Ovary (tissue), 7 donors: ENCODE measurements at regions not wholly inside any gene's neighbourhood (a gene's known extent, or its start where the extent isn't known, plus 50 kb on each side); places are given as distances from the start of the nearest gene placed in this dataset.

ENCODE experiments used
- DNase-seq, 5 donors: peaks; one replicate each; pipeline ENCODE4 v3.0.0-alpha.2; 2019 to 2020
- H3K27ac ChIP-seq, 2 donors: fragments of 200-600 bp; one replicate each; pipeline versions ENCODE4 v1.5.1 to v1.8.0; 2019 to 2022
- H3K27me3 ChIP-seq: fragments of 200-600 bp; one replicate; pipeline ENCODE4 v1.8.0; 2022
- H3K36me3 ChIP-seq: fragments of 200-600 bp; sonication (generic); one replicate; pipeline ENCODE4 v1.5.1; 2019
- H3K4me1 ChIP-seq: one replicate; pipeline ENCODE4 v1.8.1; 2013; ENCODE audit warnings: mild to moderate bottlenecking, moderate library complexity; ENCODE audit not compliant: insufficient read depth
- H3K4me3 ChIP-seq: fragments of 200-600 bp; sonication (generic); one replicate; pipeline ENCODE4 v1.5.1; 2017
- H3K9me3 ChIP-seq, 2 donors: fragments of 200-600 bp in 1 of 2; sonication (generic) in 1 of 2; one replicate each; pipeline versions ENCODE4 v1.5.1 to v1.8.1; 2013 to 2019; ENCODE audit warnings: mild to moderate bottlenecking in 1 of 2, moderate library complexity in 1 of 2
- CTCF ChIP-seq, 3 donors: fragments of 450-650 bp in 2 of 3; fragments of 200-600 bp in 1 of 3; IDR thresholded peaks; one replicate each; pipeline versions ENCODE4 v1.5.1 to v1.8.0; 2016 to 2022; ENCODE audit warnings: antibody characterized with exemption in 3 of 3, mild to moderate bottlenecking in 1 of 3
- EP300 ChIP-seq: sonication (generic); formaldehyde crosslinking; IDR thresholded peaks from one replicate; pipeline ENCODE4 v1.6.1; 2017; ENCODE audit warnings: antibody characterized with exemption
- POLR2A ChIP-seq: fragments of 450-650 bp; IDR thresholded peaks from one replicate; pipeline ENCODE4 v1.6.1; 2017; ENCODE audit warnings: antibody characterized with exemption, mild to moderate bottlenecking, moderate library complexity
- WGBS, 3 donors: extraction: QIAGEN DNeasy Blood & Tissue Kit in 1 of 3; methylation state at CpG; one replicate each; pipeline versions ENCODE4 v1.1.5 to v1.1.7; 2013 to 2017; 5-methylcytosine and 5-hydroxymethylcytosine counted together
- intact Hi-C, 4 donors: fragments of 100-400 bp; cut with DNase I; formaldehyde crosslinking; loops; one replicate each; pipeline versions ENCODE4 v1.11.0 to v1.15.1; 2022 to 2023
- donor health status: DM: no; HTN: no; CAD: no; lungs with moderate emphysema.
- donor health status: DM: no; HTN: no; CAD: no.
- donor health status: Bipolar disorder and iron deficiency.
- donor health status: DM: no; HTN: no; CAD: no.
- donor health status: DM: yes; HTN: yes; CAD: no.

GRCh38 chr20:23270382-23270911 lies 80.1 kb upstream of the NXT1 start:
- H3K9me3 ChIP-seq, result no peaks in the 10 kb centered on the region
- DNase-seq, result no peak
- no peaks in the 10 kb centered on the region for H3K27me3 ChIP-seq
- no peaks in the 10 kb centered on the region for H3K4me1 ChIP-seq
- no peak for TF ChIP-seq CTCF (IDR thresholded peaks at IDR 0.05)
- TF ChIP-seq POLR2A, result no peak
- no peak for TF ChIP-seq EP300
- intact Hi-C loops, result no loop called here
- no peak overlapping the region for H3K27ac ChIP-seq
- WGBS, 3 donors, result 69 to 73% (median 72%) methylated on average over 11 of the region's 11 CpGs
- no peaks in the 10 kb centered on the region for H3K36me3 ChIP-seq
- no peak overlapping the region for H3K4me3 ChIP-seq

DNA sequence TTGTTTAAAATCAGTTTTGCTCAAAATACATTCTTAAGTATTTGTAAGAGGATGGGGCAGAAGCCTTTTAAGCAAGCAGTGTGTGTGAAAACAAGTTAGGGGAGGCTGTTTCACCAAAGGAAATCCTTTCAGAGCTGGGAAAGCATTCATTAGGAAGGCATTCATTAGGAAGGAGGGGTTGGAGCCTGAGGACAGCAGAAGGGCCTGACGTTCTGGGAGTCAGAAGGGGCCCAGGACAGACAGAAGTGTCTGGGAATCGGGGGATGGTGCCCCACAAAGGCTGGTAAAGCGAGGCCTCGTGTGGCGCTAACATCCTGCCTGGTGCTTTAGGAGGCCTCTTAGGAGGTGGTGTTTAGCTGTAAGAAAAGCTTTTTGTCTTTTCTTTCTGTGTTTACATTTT lies 80.6 kb upstream of the NXT1 start:
- 64 to 74% (median 73%) methylated on average over 5 of the region's 5 CpGs for WGBS, 3 donors

GRCh38 chr20:23268792-23269354 lies 81.7 kb upstream of the NXT1 start:
- intact Hi-C loops, result no loop called here
- no peaks in the 10 kb centered on the region for H3K36me3 ChIP-seq
- H3K4me1 ChIP-seq, result no peaks in the 10 kb centered on the region
- no peak for DNase-seq
- H3K4me3 ChIP-seq, result no peak overlapping the region
- TF ChIP-seq POLR2A, result no peak
- no peak for TF ChIP-seq EP300
- TF ChIP-seq CTCF (IDR thresholded peaks at IDR 0.05), result no peak
- H3K27me3 ChIP-seq, result no peaks in the 10 kb centered on the region
- WGBS, 3 donors, result 79 to 83% (median 79%) methylated on average over 4 of the region's 4 CpGs
- H3K9me3 ChIP-seq, result no peaks in the 10 kb centered on the region
- no peak overlapping the region for H3K27ac ChIP-seq

More for the DNA sequence above, 80.6 kb upstream of the NXT1 start:
- DNase-seq, result no peak
- H3K27me3 ChIP-seq, result no peaks in the 10 kb centered on the region
- intact Hi-C loops, result no loop called here
- TF ChIP-seq EP300 (no peak), CTCF (IDR thresholded peaks at IDR 0.05) (no peak), POLR2A (no peak)
- no peak overlapping the region for H3K4me3 ChIP-seq
- no peaks in the 10 kb centered on the region for H3K9me3 ChIP-seq
- H3K4me1 ChIP-seq, result no peaks in the 10 kb centered on the region
- H3K27ac ChIP-seq, result no peak overlapping the region
- H3K36me3 ChIP-seq, result no peaks in the 10 kb centered on the region

GRCh38 chr20:23267909-23268308 lies 82.7 kb upstream of the NXT1 start:
- H3K4me3 ChIP-seq, result no peak overlapping the region
- no peak overlapping the region for H3K27ac ChIP-seq
- no peaks in the 10 kb centered on the region for H3K36me3 ChIP-seq
- no peaks in the 10 kb centered on the region for H3K4me1 ChIP-seq
- H3K27me3 ChIP-seq, result no peaks in the 10 kb centered on the region
- intact Hi-C loops, result no loop called here
- DNase-seq, result no peak
- no peaks in the 10 kb centered on the region for H3K9me3 ChIP-seq
- TF ChIP-seq EP300 (no peak), POLR2A (no peak), CTCF (IDR thresholded peaks at IDR 0.05) (no peak)
- 83 to 98% (median 91%) methylated on average over 2 of the region's 2 CpGs for WGBS, 3 donors
